PC-9 (cell line): ENCODE measurements at regions not wholly inside any gene's neighbourhood (a gene's known extent, or its start where the extent isn't known, plus 50 kb on each side); places are given as distances from the start of the nearest gene placed in this dataset.

Experiments used
- EZH2 ChIP-seq: fragments of 200-600 bp; sonication (generic); IDR thresholded peaks from 2 replicates; pipeline ENCODE4 v1.8.0; 2017; ENCODE audit warnings: antibody characterized with exemption, low read depth
- TF ChIP-seq, protein P1 (sequence below): fragments of 200-600 bp; sonication (generic); conservative IDR thresholded peaks from 2 replicates; pipeline ENCODE4 v1.6.1; 2017; ENCODE audit warnings: mixed run types, antibody characterized with exemption, mild to moderate bottlenecking, moderate library complexity

DNA sequence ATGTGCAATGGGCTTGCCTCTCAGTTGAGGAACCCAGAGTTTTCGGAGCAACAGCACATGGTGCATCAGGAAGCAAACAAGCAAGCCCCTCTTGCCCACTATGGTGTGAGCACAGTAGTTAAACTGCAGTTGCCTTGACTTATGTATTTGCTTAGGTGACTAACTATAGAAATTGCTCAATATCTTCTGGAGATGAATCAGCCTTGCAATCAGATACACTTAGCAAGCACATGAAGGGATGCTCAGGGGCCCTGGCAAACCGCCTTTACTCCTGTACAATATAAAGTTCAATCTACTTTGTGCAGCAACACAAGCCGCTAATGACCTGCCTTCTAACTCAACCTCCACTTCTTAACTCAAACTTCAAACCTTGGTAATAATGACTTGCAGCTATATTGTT lies 581.7 kb upstream of the RIOK2 start:
- TF ChIP-seq, protein P1, sequence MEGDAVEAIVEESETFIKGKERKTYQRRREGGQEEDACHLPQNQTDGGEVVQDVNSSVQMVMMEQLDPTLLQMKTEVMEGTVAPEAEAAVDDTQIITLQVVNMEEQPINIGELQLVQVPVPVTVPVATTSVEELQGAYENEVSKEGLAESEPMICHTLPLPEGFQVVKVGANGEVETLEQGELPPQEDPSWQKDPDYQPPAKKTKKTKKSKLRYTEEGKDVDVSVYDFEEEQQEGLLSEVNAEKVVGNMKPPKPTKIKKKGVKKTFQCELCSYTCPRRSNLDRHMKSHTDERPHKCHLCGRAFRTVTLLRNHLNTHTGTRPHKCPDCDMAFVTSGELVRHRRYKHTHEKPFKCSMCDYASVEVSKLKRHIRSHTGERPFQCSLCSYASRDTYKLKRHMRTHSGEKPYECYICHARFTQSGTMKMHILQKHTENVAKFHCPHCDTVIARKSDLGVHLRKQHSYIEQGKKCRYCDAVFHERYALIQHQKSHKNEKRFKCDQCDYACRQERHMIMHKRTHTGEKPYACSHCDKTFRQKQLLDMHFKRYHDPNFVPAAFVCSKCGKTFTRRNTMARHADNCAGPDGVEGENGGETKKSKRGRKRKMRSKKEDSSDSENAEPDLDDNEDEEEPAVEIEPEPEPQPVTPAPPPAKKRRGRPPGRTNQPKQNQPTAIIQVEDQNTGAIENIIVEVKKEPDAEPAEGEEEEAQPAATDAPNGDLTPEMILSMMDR = no peak
- TF ChIP-seq EZH2 = no peak
